Left lung (tissue), 4 donors: ENCODE measurements at regions not wholly inside any gene's neighbourhood (a gene's known extent, or its start where the extent isn't known, plus 50 kb on each side); places are given as distances from the start of the nearest gene placed in this dataset.
A peak's percentile ranks its signal among the peaks of the same experiment; 100 is the strongest.
"Not testable (repeated sequence)": the region's sequence is repeated elsewhere in the genome, so short reads cannot be mapped to it uniquely, and the experiment has no call there.

ENCODE experiments used
- ATAC-seq: fragments of 200-7000 bp; cut with Tn5 transposase; one replicate; pipeline ENCODE4 v1.9.1; 2020; ENCODE audit warnings: moderate library complexity
- DNase-seq, 4 donors: peaks; one replicate each; pipeline ENCODE4 v3.0.0-alpha.2; 2013 to 2020
- H3K27ac ChIP-seq, 2 donors: fragments of 200-600 bp; sonication (generic) in 1 of 2; one replicate each; pipeline versions ENCODE4 v1.5.0 to v1.8.0; 2020 to 2021
- H3K27me3 ChIP-seq, 2 donors: fragments of 200-600 bp; sonication (generic) in 1 of 2; one replicate each; pipeline versions ENCODE4 v1.5.0 to v1.8.0; 2020 to 2021
- H3K36me3 ChIP-seq, 2 donors: fragments of 200-600 bp; sonication (generic) in 1 of 2; one replicate each; pipeline versions ENCODE4 v1.5.0 to v1.8.0; 2020 to 2021
- H3K4me1 ChIP-seq, 2 donors: fragments of 200-600 bp; one replicate each; pipeline ENCODE4 v1.8.0; 2021
- H3K4me3 ChIP-seq, 2 donors: fragments of 200-600 bp; sonication (generic) in 1 of 2; one replicate each; pipeline versions ENCODE4 v1.5.0 to v1.8.0; 2020 to 2021; ENCODE audit warnings: mild to moderate bottlenecking in 1 of 2
- H3K9me3 ChIP-seq, 2 donors: fragments of 200-600 bp; sonication (generic) in 1 of 2; one replicate each; pipeline versions ENCODE4 v1.5.0 to v1.8.0; 2020 to 2021
- intact Hi-C, 2 donors: fragments of 100-400 bp; cut with DNase I; formaldehyde crosslinking; loops; one replicate each; pipeline versions ENCODE4 v1.11.2 to v1.14.2; 2022
- TF ChIP-seq, protein P1 (sequence below), 2 donors: fragments of 200-600 bp; sonication (generic) in 1 of 2; IDR thresholded peaks; one replicate each; pipeline versions ENCODE4 v1.5.0 to v1.8.0; 2021; ENCODE audit warnings: antibody characterized with exemption in 2 of 2
- donor health status: DM: no; HTN: yes; CAD: no.
- donor health status: DM: no; HTN: no; CAD: no.

DNA sequence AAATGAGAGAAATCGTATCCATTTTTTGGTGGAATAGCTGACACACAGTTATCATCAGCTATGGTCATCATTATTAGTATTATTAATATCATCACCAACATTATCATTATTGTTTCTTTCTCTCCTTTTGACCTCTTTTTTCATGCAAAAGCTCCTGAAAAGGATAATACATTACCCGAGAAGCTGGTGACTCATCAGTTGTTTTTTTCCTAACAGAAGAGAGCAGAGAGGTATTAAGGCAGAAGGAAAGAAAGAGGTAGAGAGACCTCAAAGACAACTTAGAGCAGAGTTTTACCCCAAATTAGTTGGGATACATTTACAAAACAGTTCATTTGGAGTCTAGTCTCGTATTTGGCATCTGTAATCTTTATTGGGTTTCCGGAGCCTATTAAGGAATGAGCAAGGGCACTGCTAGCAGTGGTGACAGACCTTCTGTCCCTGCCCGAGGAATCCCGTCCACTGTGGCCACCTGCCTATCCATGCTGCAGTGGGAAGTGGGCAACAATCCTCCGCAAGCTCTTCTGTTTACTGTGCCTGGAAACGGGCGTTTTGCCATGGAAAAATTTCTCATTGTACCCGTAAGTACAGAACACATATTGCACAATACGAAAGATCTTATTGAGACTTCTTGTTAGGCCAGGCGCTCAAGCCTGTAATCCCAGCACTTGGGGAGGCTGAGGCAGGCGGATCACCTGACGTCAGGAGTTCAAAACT, 170.0 kb upstream of the MKLN1 start:
- TF ChIP-seq, protein P1, sequence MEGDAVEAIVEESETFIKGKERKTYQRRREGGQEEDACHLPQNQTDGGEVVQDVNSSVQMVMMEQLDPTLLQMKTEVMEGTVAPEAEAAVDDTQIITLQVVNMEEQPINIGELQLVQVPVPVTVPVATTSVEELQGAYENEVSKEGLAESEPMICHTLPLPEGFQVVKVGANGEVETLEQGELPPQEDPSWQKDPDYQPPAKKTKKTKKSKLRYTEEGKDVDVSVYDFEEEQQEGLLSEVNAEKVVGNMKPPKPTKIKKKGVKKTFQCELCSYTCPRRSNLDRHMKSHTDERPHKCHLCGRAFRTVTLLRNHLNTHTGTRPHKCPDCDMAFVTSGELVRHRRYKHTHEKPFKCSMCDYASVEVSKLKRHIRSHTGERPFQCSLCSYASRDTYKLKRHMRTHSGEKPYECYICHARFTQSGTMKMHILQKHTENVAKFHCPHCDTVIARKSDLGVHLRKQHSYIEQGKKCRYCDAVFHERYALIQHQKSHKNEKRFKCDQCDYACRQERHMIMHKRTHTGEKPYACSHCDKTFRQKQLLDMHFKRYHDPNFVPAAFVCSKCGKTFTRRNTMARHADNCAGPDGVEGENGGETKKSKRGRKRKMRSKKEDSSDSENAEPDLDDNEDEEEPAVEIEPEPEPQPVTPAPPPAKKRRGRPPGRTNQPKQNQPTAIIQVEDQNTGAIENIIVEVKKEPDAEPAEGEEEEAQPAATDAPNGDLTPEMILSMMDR (IDR thresholded peaks at IDR 0.05): no peak
- peak; percentile 82 for ATAC-seq
- Histone ChIP-seq H3K4me1 (no peaks in the 10 kb centered on the region), H3K27ac (peak overlapping the region in 1 of 2 donors; percentile 14), H3K36me3 (no peaks in the 10 kb centered on the region), H3K4me3 (no peak overlapping the region), H3K9me3 (no peaks in the 10 kb centered on the region), H3K27me3 (no peaks in the 10 kb centered on the region)
- DNase-seq: peak in 1 of 4 donors; percentile 39
- intact Hi-C loops: no loop called here

DNA sequence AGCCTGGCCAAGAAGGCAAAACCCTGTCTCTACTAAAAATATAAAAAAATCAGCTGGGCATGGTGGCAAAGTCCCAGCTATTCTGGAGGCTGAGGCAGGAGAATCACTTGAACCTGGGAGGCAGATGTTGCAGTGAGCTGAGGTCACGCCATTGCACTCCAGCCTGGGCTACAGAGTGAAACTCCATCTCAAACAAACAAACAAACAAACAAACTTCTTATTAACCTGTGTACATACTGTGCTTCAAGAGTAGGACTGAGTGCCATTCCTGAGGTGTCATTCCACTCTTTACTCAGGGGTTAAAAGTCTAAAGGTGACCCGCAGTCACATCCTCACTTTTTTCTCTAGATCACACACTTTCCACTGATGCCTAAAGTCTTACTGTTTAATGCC, 169.4 kb upstream of the MKLN1 start:
- H3K4me3 ChIP-seq, H3K9me3 ChIP-seq, ATAC-seq, H3K36me3 ChIP-seq, H3K27me3 ChIP-seq, H3K4me1 ChIP-seq, intact Hi-C loops, DNase-seq: not testable (repeated sequence)
- peak overlapping the region in 1 of 2 donors; percentile 14 for H3K27ac ChIP-seq

DNA sequence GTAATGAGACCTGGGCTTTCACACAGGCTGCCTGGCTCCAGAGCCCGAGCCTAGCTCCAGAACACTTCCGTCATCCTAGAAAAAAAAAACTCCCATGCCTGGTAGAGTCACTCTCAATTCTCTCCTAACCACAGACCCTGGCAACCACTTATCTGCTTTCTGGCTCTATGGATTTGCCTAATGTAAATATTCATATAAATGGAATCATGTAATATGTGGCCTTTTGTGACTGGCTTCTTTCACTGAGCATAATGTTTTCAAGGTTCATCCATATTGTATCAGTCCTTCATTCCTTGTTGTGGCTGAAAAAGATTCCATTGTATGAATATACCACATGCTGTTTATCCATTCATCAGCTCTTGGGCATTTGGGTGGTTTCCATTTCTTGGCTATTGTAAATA, 167.7 kb upstream of the MKLN1 start:
- intact Hi-C loops: no loop called here
- Histone ChIP-seq H3K4me1 (no peaks in the 10 kb centered on the region), H3K27ac (no peak overlapping the region), H3K4me3 (no peak overlapping the region), H3K36me3 (no peaks in the 10 kb centered on the region), H3K9me3 (no peaks in the 10 kb centered on the region), H3K27me3 (no peaks in the 10 kb centered on the region)
- ATAC-seq (no peak), DNase-seq (no peak)
- TF ChIP-seq, protein P1 (IDR thresholded peaks at IDR 0.05): no peak

DNA sequence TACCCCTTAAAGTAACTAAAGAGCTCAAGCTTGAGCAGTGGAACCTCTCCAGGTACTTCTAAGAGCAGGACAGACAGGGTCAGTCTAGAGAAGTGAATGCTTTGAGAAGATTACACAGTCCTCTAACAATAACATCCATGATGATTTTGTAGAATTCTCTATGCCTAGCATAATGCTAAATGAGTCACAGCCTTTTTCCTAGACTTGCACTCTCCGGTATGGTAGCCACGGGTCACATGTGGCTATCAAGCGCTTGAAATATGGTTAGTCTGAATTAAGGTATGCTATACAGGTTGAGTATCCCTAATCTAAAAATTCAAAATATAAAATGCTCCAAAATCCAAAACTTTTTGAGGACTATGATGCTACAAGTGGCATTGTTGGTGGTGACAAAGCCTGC, 166.6 kb upstream of the MKLN1 start:
- no peaks in the 10 kb centered on the region for H3K27me3 ChIP-seq
- no peaks in the 10 kb centered on the region for H3K36me3 ChIP-seq
- no peak for DNase-seq
- TF ChIP-seq, protein P1 (IDR thresholded peaks at IDR 0.05): no peak
- H3K9me3 ChIP-seq: no peaks in the 10 kb centered on the region
- ATAC-seq: no peak
- H3K27ac ChIP-seq: no peak overlapping the region
- H3K4me1 ChIP-seq: no peaks in the 10 kb centered on the region
- H3K4me3 ChIP-seq: no peak overlapping the region
- intact Hi-C loops: no loop called here

DNA sequence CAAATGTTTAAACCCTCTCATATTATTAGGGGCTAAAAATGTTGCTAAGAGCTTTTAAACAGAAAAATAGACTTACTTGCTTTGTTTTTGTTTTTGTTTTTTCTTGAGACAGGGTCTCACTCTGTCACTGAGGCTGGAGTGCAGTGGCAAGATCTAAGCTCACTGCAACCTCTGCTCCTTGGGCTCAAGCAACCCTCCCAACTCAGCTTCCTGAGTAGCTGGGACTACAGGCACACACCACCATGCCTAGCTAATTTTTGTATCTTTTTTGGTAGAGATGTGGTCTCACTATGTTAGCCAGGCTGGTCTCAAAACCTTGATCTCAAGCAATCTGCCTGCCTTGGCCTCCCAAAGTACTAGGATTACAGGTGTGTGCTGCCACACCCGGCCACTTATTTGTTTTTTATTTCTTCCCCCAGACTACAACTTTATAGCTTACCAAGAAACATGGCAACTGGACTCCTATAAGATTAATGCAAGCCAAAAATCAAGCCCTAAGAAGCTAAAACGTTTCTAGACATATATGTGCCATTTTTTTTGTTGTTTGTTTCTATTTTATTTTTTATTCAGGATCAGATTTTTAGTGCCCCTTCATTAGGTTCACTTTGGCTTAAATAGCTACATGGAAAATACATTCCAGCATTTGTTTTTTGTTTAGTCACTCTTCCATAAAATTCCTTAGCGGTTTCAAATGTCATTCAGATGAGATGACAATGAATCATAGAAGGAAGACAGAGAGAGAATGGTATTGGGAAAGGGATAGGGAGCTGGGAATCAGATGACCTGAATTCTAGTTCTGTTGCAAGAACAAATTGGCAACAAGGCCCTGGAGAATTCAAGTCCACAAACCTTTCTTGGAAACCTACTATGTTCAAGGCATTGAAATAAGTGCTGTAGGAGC, 163.4 kb upstream of the MKLN1 start:
- Histone ChIP-seq H3K4me1 (no peaks in the 10 kb centered on the region), H3K27me3 (no peaks in the 10 kb centered on the region), H3K9me3 (no peaks in the 10 kb centered on the region), H3K4me3 (no peak overlapping the region), H3K27ac (no peak overlapping the region), H3K36me3 (no peaks in the 10 kb centered on the region)
- intact Hi-C loops: no loop called here
- DNase-seq (no peak), ATAC-seq (no peak)
- TF ChIP-seq, protein P1 (IDR thresholded peaks at IDR 0.05): no peak
